HCT116 (cell line): ENCODE measurements at regions not wholly inside any gene's neighbourhood (a gene's known extent, or its start where the extent isn't known, plus 50 kb on each side); places are given as distances from the start of the nearest gene placed in this dataset.

ENCODE experiments used
- ATAC-seq: fragments of 200-7000 bp; cut with Tn5 transposase; 2 replicates; pipeline ENCODE4 v1.9.1; 2020; ENCODE audit warnings: mild to moderate bottlenecking, moderate library complexity
- BruUV-seq: library from RNA; stranded (reverse); fragments of 400-500 nt; replicated peaks from 2 replicates; lab custom pipeline; 2021; lab: Mats Ljungman, UMichigan
- CTCF ChIA-PET: fragments of 300-600 bp; sonication (Branson Sonifier 250); formaldehyde crosslinking; loops from one replicate; lab custom pipeline; 2021; ENCODE audit warnings: antibody characterized with exemption; lab: Charles Lee
- POLR2A ChIA-PET: fragments of 300-600, 350-600 bp; sonication (Branson Sonifier 250); formaldehyde crosslinking; loops from one replicate; lab custom pipeline; 2021; ENCODE audit warnings: antibody characterized with exemption; lab: Charles Lee
- RAD21 ChIA-PET, 2 experiments: fragments of 300-600 bp; sonication (Branson Sonifier 250); formaldehyde crosslinking; loops; one replicate each; lab custom pipeline; 2023; ENCODE audit warnings: low total read pairs in 2 of 2; ENCODE audit not compliant: uncharacterized antibody in 2 of 2, unreplicated experiment in 2 of 2, low non-redundant PET in 1 of 2; lab: Charles Lee
- DNase-seq: peaks from one replicate; pipeline ENCODE4 v3.0.0-alpha.2; 2010; ENCODE audit warnings: low read depth, low spot score
- H2AFZ ChIP-seq: fragments of 200-600 bp; shearing (Covaris generic), sonication (generic); 2 replicates; pipeline ENCODE4 v1.6.1; 2017; ENCODE audit warnings: low read depth, mixed run types, mixed read lengths, antibody characterized with exemption, low read length; ENCODE audit not compliant: poor library complexity, severe bottlenecking
- H3K27ac ChIP-seq: 2 replicates; pipeline ENCODE4 v1.5.1; 2012; ENCODE audit warnings: low read depth, low read length
- H3K27me3 ChIP-seq: fragments of 200-600 bp; sonication (generic); 2 replicates; pipeline ENCODE4 v1.6.1; 2016; ENCODE audit warnings: mixed run types, low read length, mixed read lengths; ENCODE audit not compliant: insufficient read depth
- H3K36me3 ChIP-seq, 2 experiments: fragments of 200-500 bp in 1 of 2; fragments of 200-600 bp in 1 of 2; sonication (Bioruptor generic) in 1 of 2; sonication (generic) in 1 of 2; 2 replicates each; pipeline versions ENCODE4 v1.5.1 to v1.6.1; 2014 to 2016; ENCODE audit warnings: low read length in 2 of 2, inconsistent platforms in 1 of 2, mixed read lengths in 1 of 2, mixed run types in 1 of 2; ENCODE audit not compliant: insufficient read depth in 2 of 2, control insufficient read depth in 1 of 2
- H3K4me1 ChIP-seq, 2 experiments: fragments of 200-600 bp in 1 of 2; sonication (generic) in 1 of 2; 2 replicates each; pipeline versions ENCODE4 v1.5.1 to v1.6.1; 2012 to 2017; ENCODE audit warnings: low read length in 2 of 2, inconsistent platforms in 1 of 2, mild to moderate bottlenecking in 1 of 2, mixed read lengths in 1 of 2, mixed run types in 1 of 2, moderate library complexity in 1 of 2; ENCODE audit not compliant: insufficient read depth in 2 of 2, control insufficient read depth in 1 of 2
- H3K4me2 ChIP-seq: fragments of 200-600 bp; sonication (generic); 2 replicates; pipeline ENCODE4 v1.6.1; 2017; ENCODE audit warnings: mixed run types, low read length, mixed read lengths
- H3K4me3 ChIP-seq, 2 experiments: fragments of 200-600 bp in 1 of 2; sonication (generic) in 1 of 2; replicated peaks in 1 of 2; 2 replicates each; pipeline ENCODE4 v1.5.1; 2011 to 2016; ENCODE audit warnings: low read length in 2 of 2, control low read depth in 1 of 2, low read depth in 1 of 2, mild to moderate bottlenecking in 1 of 2, mixed read lengths in 1 of 2, mixed run types in 1 of 2
- H3K79me2 ChIP-seq: fragments of 200-600 bp; sonication (generic); 2 replicates; pipeline ENCODE4 v1.6.1; 2017; ENCODE audit warnings: mild to moderate bottlenecking, mixed run types, low read length, moderate library complexity, mixed read lengths; ENCODE audit not compliant: insufficient read depth
- H3K9ac ChIP-seq: fragments of 200-600 bp; sonication (generic); 2 replicates; pipeline ENCODE4 v1.6.1; 2016; ENCODE audit warnings: low read length, mixed read lengths
- H3K9me2 ChIP-seq: fragments of 200-600 bp; sonication (generic), shearing (Covaris generic); 2 replicates; pipeline ENCODE4 v1.6.1; 2017; ENCODE audit warnings: mixed run types, mild to moderate bottlenecking, moderate library complexity; ENCODE audit not compliant: insufficient read depth
- H3K9me3 ChIP-seq, 2 experiments: fragments of 200-500 bp in 1 of 2; fragments of 200-600 bp in 1 of 2; sonication (Bioruptor generic) in 1 of 2; sonication (generic) in 1 of 2; 2 replicates each; pipeline ENCODE4 v1.6.1; 2014 to 2017; ENCODE audit warnings: low read length in 2 of 2, mixed read lengths in 2 of 2, inconsistent platforms in 1 of 2, low read depth in 1 of 2, mild to moderate bottlenecking in 1 of 2, mixed run types in 1 of 2, moderate library complexity in 1 of 2; ENCODE audit not compliant: control insufficient read depth in 1 of 2, insufficient read depth in 1 of 2
- H4K20me1 ChIP-seq: fragments of 200-600 bp; sonication (generic), shearing (Covaris generic); 2 replicates; pipeline ENCODE4 v1.6.1; 2017; ENCODE audit warnings: mixed run types, mild to moderate bottlenecking, moderate library complexity; ENCODE audit not compliant: insufficient read depth
- CTCF ChIP-seq, 3 experiments: fragments of 200-600 bp in 1 of 3; sonication (generic) in 1 of 3; IDR thresholded peaks in 2 of 3; conservative IDR thresholded peaks in 1 of 3; 2 replicates each; pipeline ENCODE4 v1.5.1; 2012 to 2017; ENCODE audit warnings: low read depth in 2 of 3, low read length in 2 of 3, antibody characterized with exemption in 1 of 3, borderline replicate concordance in 1 of 3, control low read depth in 1 of 3, mild to moderate bottlenecking in 1 of 3, mixed read lengths in 1 of 3, mixed run types in 1 of 3, moderate library complexity in 1 of 3; ENCODE audit not compliant: insufficient read depth in 1 of 3
- EGR1 ChIP-seq: IDR thresholded peaks from 2 replicates; pipeline ENCODE4 v1.6.1; 2012; ENCODE audit warnings: low read depth
- EZH2 ChIP-seq: fragments of 200-600 bp; sonication (generic); IDR thresholded peaks from 2 replicates; pipeline ENCODE4 v1.6.1; 2017; ENCODE audit warnings: antibody characterized with exemption, mixed run types
- EZH2phosphoT487 ChIP-seq: fragments of 200-600 bp; IDR thresholded peaks from 2 replicates; pipeline ENCODE4 v1.6.1; 2018; ENCODE audit warnings: antibody characterized with exemption, borderline replicate concordance
- FOSL1 ChIP-seq: IDR thresholded peaks from 2 replicates; pipeline ENCODE4 v1.6.1; 2012; ENCODE audit warnings: low read depth
- JUND ChIP-seq: IDR thresholded peaks from 2 replicates; pipeline ENCODE4 v1.6.1; 2012
- POLR2AphosphoS5 ChIP-seq: IDR thresholded peaks from 2 replicates; pipeline ENCODE4 v1.6.1; 2011; ENCODE audit warnings: mild to moderate bottlenecking, low read depth, low read length, moderate library complexity
- SIN3A ChIP-seq: IDR thresholded peaks from 2 replicates; pipeline ENCODE4 v1.6.1; 2012; ENCODE audit warnings: low read depth
- SP1 ChIP-seq: IDR thresholded peaks from 2 replicates; pipeline ENCODE4 v1.6.1; 2012; ENCODE audit warnings: low read depth
- TCF7L2 ChIP-seq: IDR thresholded peaks from 2 replicates; pipeline ENCODE4 v1.7.0; 2011; ENCODE audit warnings: borderline replicate concordance, inconsistent platforms; ENCODE audit not compliant: insufficient read depth, insufficient read length; ENCODE audit errors: extremely low read depth
- YY1 ChIP-seq: IDR thresholded peaks from 2 replicates; pipeline ENCODE4 v1.6.1; 2011; ENCODE audit warnings: low read length, low read depth, moderate library complexity, mild to moderate bottlenecking; ENCODE audit not compliant: insufficient replicate concordance; ENCODE audit errors: extremely low read depth
- ZFX ChIP-seq: fragments of 450-650 bp; IDR thresholded peaks from 2 replicates; pipeline ENCODE4 v1.6.1; 2017
- intact Hi-C: fragments of 100-400 bp; cut with micrococcal nuclease; formaldehyde crosslinking; loops from 2 replicates; pipeline ENCODE4 v1.10.0; 2022
- TF ChIP-seq, protein P1 (sequence below): IDR thresholded peaks from 2 replicates; pipeline ENCODE4 v1.6.1; 2012

GRCh38 chr5:117504305-117504704, 929.7 kb upstream of the SEMA6A start (continued):
- TF ChIP-seq, protein P1, sequence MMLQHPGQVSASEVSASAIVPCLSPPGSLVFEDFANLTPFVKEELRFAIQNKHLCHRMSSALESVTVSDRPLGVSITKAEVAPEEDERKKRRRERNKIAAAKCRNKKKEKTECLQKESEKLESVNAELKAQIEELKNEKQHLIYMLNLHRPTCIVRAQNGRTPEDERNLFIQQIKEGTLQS, result no peak
- TF ChIP-seq POLR2AphosphoS5, result no peak
- TF ChIP-seq EZH2phosphoT487, result no peak
- no peak for TF ChIP-seq ZFX
- TF ChIP-seq EGR1, result no peak
- no peak for TF ChIP-seq FOSL1
- TF ChIP-seq JUND, result no peak

GRCh38 chr5:117497601-117498000, 923.0 kb upstream of the SEMA6A start:
- no peaks in the 10 kb centered on the region for H4K20me1 ChIP-seq

More at GRCh38 chr5:117497601-117498000, 923.0 kb upstream of the SEMA6A start:
- H3K4me1 ChIP-seq, result no peaks in the 10 kb centered on the region
- ChIA-PET CTCF (interaction anchor here (1.6 kb wide), 1 partner anchor 43 kb away, joined by 4 read pairs; no protein-coding TSS in a partner anchor), RAD21 (no interaction called here), POLR2A (no interaction called here)
- no peak for DNase-seq
- TF ChIP-seq EZH2 (no peak), YY1 (no peak), SP1 (no peak), CTCF (IDR thresholded peaks at IDR 0.05 in 2 of 3, conservative IDR thresholded peaks at IDR 0.05 in 1 of 3; ENCODE audit: borderline replicate concordance in 1 of 3, insufficient read depth in 1 of 3, low read depth in 2 of 3, low read length in 2 of 3) (no peak), ZFX (no peak), SIN3A (no peak), JUND (no peak), EGR1 (no peak), TCF7L2 (no peak)
- TF ChIP-seq, protein P1, result no peak
- no TSS peak for BruUV-seq
- H3K27ac ChIP-seq, result no peak overlapping the region
- no peaks in the 10 kb centered on the region for H3K27me3 ChIP-seq
- no peaks in the 10 kb centered on the region for H3K9me3 ChIP-seq
- intact Hi-C loops, result loop anchor here (5.0 kb wide), 1 partner anchor 65 kb away; no protein-coding TSS in a partner anchor
- H3K9me2 ChIP-seq, result no peaks in the 10 kb centered on the region
- no peak overlapping the region for H3K4me3 ChIP-seq
- no peaks in the 10 kb centered on the region for H3K79me2 ChIP-seq
- H3K9ac ChIP-seq, result no peak overlapping the region
- no peak overlapping the region for H3K4me2 ChIP-seq
- no peaks in the 10 kb centered on the region for H3K36me3 ChIP-seq
- no peak overlapping the region for H2AFZ ChIP-seq
- ATAC-seq, result no peak
